ENCODE measurements at regions not wholly inside any gene's neighbourhood (a gene's known extent, or its start where the extent isn't known, plus 50 kb on each side); places are given as distances from the start of the nearest gene placed in this dataset.

DNA sequence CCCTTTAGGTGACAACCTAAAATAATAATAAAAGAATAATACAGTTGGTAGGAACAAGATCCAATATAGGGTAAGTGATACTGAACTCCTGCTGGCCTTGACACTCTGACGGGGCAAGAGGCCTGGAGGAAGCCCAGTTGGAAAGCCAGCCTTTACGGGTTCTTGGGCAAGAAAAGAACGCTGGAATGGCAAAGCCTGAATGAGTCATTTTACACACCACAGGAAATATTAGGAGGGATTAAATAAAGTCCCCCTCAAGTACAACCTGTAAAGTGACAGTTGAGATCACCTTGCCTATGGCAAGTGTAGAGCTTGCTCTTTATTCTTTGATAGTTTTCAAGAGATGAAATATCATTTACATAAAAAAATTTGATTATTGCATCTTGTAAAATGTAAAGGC lies 244.5 kb upstream of the TLL1 start:
- Histone ChIP-seq H3K27ac (ENCODE audit: low read depth in 2 of 2, low read length in 2 of 2) (no peak overlapping the region), H3K9me3 (ENCODE audit: control insufficient read depth in 2 of 3, insufficient read depth in 1 of 3, low read length in 3 of 3) (no peaks in the 10 kb centered on the region), H3K4me1 (ENCODE audit: control insufficient read depth in 2 of 3, insufficient read depth in 2 of 3, low read depth in 1 of 3, low read length in 3 of 3) (no peaks in the 10 kb centered on the region), H3K27me3 (ENCODE audit: control insufficient read depth, insufficient read depth, low read length) (no peaks in the 10 kb centered on the region), H3K4me3 (ENCODE audit: low read length in 3 of 3) (no peak overlapping the region), H3K9ac (ENCODE audit: low read length in 3 of 3) (no peak overlapping the region), H3K36me3 (ENCODE audit: control insufficient read depth in 2 of 3, insufficient read depth in 3 of 3, low read length in 3 of 3) (no peaks in the 10 kb centered on the region)
- no peak for FAIRE-seq
- intact Hi-C loops (cut with DNase I) = no loop called here
- no peak for DNase-seq
- TF ChIP-seq, protein P1, sequence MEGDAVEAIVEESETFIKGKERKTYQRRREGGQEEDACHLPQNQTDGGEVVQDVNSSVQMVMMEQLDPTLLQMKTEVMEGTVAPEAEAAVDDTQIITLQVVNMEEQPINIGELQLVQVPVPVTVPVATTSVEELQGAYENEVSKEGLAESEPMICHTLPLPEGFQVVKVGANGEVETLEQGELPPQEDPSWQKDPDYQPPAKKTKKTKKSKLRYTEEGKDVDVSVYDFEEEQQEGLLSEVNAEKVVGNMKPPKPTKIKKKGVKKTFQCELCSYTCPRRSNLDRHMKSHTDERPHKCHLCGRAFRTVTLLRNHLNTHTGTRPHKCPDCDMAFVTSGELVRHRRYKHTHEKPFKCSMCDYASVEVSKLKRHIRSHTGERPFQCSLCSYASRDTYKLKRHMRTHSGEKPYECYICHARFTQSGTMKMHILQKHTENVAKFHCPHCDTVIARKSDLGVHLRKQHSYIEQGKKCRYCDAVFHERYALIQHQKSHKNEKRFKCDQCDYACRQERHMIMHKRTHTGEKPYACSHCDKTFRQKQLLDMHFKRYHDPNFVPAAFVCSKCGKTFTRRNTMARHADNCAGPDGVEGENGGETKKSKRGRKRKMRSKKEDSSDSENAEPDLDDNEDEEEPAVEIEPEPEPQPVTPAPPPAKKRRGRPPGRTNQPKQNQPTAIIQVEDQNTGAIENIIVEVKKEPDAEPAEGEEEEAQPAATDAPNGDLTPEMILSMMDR (IDR thresholded peaks at IDR 0.05; ENCODE audit: borderline replicate concordance, extremely low read depth, insufficient read depth) = no peak

DNA sequence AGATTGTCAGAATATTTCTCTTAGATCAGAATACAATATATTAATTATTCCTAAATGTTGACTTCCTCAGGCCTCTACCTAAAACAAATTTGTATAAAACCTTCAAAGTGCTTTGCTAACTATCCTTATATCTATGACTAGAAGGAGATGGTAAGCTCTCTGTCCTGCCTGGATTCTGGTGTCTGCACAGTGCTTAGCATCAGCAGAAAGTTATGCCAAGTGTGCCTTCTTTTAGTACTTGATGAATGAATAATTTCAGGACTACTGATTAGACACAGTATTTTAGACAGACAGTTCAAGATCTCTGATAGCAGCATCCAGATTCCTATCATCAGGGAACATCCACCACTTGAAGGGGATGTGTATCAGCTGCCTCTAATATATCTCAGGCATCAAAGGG lies 242.4 kb upstream of the TLL1 start:
- no peaks in the 10 kb centered on the region for H3K4me1 ChIP-seq (ENCODE audit: control insufficient read depth in 2 of 3, insufficient read depth in 2 of 3, low read depth in 1 of 3, low read length in 3 of 3)
- no peak for FAIRE-seq
- no peaks in the 10 kb centered on the region for H3K27me3 ChIP-seq (ENCODE audit: control insufficient read depth, insufficient read depth, low read length)
- H3K4me3 ChIP-seq (ENCODE audit: low read length in 3 of 3) = no peak overlapping the region
- intact Hi-C loops (cut with DNase I) = no loop called here
- TF ChIP-seq, protein P1 (IDR thresholded peaks at IDR 0.05; ENCODE audit: borderline replicate concordance, extremely low read depth, insufficient read depth) = no peak
- peaks cover 0 to 4% (median 0%) of the 10 kb centered on the region in 3 donors for H3K9me3 ChIP-seq (ENCODE audit: control insufficient read depth in 2 of 3, insufficient read depth in 1 of 3, low read length in 3 of 3)
- H3K36me3 ChIP-seq (ENCODE audit: control insufficient read depth in 2 of 3, insufficient read depth in 3 of 3, low read length in 3 of 3) = no peaks in the 10 kb centered on the region
- H3K9ac ChIP-seq (ENCODE audit: low read length in 3 of 3) = no peak overlapping the region
- no peak overlapping the region for H3K27ac ChIP-seq (ENCODE audit: low read depth in 2 of 2, low read length in 2 of 2)
- no peak for DNase-seq

- no peaks in the 10 kb centered on the region for H3K27me3 ChIP-seq (ENCODE audit: control insufficient read depth, insufficient read depth, low read length)
- no peaks in the 10 kb centered on the region for H3K4me1 ChIP-seq (ENCODE audit: control insufficient read depth in 2 of 3, insufficient read depth in 2 of 3, low read depth in 1 of 3, low read length in 3 of 3)
- H3K27ac ChIP-seq (ENCODE audit: low read depth in 2 of 2, low read length in 2 of 2) = no peak overlapping the region
- no peaks in the 10 kb centered on the region for H3K36me3 ChIP-seq (ENCODE audit: control insufficient read depth in 2 of 3, insufficient read depth in 3 of 3, low read length in 3 of 3)
- DNase-seq = no peak
- intact Hi-C loops (cut with DNase I) = no loop called here
- FAIRE-seq = no peak
- no peak overlapping the region for H3K4me3 ChIP-seq (ENCODE audit: low read length in 3 of 3)
- H3K9ac ChIP-seq (ENCODE audit: low read length in 3 of 3) = no peak overlapping the region
- TF ChIP-seq, protein P1 (IDR thresholded peaks at IDR 0.05; ENCODE audit: borderline replicate concordance, extremely low read depth, insufficient read depth) = no peak
- peaks cover 0 to 6% (median 0%) of the 10 kb centered on the region in 3 donors for H3K9me3 ChIP-seq (ENCODE audit: control insufficient read depth in 2 of 3, insufficient read depth in 1 of 3, low read length in 3 of 3)
These were observed 241.7 kb upstream of the TLL1 start for GRCh38 chr4:165631208-165631894.

DNA sequence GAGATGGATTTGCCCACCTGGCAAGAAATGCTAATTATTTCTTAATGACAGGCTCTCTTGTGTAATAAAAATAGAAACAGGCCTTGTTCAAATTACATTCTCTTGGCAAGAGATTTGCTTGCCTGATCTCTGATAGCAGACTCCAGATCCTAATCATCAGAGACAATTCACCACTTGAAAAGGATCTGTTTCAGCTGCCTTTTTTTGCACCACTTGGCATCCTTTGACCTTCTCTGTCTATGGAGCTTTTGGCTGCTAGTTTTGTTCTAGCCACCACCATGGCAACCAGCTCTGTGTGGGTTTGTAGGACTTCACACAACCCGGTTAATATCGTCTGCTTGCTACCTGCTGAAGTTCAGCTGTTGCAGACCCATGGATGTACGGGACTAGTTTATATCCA lies 241.1 kb upstream of the TLL1 start:
- Histone ChIP-seq H3K27ac (ENCODE audit: low read depth in 2 of 2, low read length in 2 of 2) (no peak overlapping the region), H3K9me3 (ENCODE audit: control insufficient read depth in 2 of 3, insufficient read depth in 1 of 3, low read length in 3 of 3) (peaks cover 0 to 6% (median 0%) of the 10 kb centered on the region in 3 donors), H3K36me3 (ENCODE audit: control insufficient read depth in 2 of 3, insufficient read depth in 3 of 3, low read length in 3 of 3) (no peaks in the 10 kb centered on the region), H3K4me3 (ENCODE audit: low read length in 3 of 3) (no peak overlapping the region), H3K9ac (ENCODE audit: low read length in 3 of 3) (no peak overlapping the region), H3K4me1 (ENCODE audit: control insufficient read depth in 2 of 3, insufficient read depth in 2 of 3, low read depth in 1 of 3, low read length in 3 of 3) (no peaks in the 10 kb centered on the region), H3K27me3 (ENCODE audit: control insufficient read depth, insufficient read depth, low read length) (no peaks in the 10 kb centered on the region)
- intact Hi-C loops (cut with DNase I) = no loop called here
- no peak for FAIRE-seq
- TF ChIP-seq, protein P1 (IDR thresholded peaks at IDR 0.05; ENCODE audit: borderline replicate concordance, extremely low read depth, insufficient read depth) = no peak
- DNase-seq = no peak

All from kidney (tissue), 13 donors.